ENCODE measurements at regions not wholly inside any gene's neighbourhood (a gene's known extent, or its start where the extent isn't known, plus 50 kb on each side); places are given as distances from the start of the nearest gene placed in this dataset.

DNA sequence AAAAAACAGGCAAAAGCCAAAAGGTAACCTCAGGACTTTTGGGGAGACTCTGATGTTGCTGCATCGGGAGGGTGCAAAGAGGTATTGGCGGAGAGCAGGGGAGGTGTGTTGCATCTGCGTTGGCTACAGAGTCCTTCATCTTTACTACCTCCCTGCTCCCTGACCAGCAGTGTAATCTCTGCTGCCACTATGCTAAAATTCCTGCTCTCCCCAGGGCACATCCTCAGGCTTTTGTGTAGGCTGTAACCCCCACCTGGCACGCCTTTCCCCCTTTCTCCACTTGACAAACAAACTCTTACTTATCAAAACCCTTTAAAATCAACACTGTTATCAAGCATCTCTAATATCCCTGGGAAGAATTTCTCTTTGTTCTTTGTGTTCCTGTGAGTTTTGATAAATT, 435.3 kb downstream of the HAPSTR1 start:
- no peaks in the 10 kb centered on the region for H3K9me2 ChIP-seq (ENCODE audit: low read depth, low read length)
- H3K9me3 ChIP-seq (ENCODE audit: low read length) = no peaks in the 10 kb centered on the region
- TF ChIP-seq, protein P1, sequence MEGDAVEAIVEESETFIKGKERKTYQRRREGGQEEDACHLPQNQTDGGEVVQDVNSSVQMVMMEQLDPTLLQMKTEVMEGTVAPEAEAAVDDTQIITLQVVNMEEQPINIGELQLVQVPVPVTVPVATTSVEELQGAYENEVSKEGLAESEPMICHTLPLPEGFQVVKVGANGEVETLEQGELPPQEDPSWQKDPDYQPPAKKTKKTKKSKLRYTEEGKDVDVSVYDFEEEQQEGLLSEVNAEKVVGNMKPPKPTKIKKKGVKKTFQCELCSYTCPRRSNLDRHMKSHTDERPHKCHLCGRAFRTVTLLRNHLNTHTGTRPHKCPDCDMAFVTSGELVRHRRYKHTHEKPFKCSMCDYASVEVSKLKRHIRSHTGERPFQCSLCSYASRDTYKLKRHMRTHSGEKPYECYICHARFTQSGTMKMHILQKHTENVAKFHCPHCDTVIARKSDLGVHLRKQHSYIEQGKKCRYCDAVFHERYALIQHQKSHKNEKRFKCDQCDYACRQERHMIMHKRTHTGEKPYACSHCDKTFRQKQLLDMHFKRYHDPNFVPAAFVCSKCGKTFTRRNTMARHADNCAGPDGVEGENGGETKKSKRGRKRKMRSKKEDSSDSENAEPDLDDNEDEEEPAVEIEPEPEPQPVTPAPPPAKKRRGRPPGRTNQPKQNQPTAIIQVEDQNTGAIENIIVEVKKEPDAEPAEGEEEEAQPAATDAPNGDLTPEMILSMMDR (IDR thresholded peaks at IDR 0.05; ENCODE audit: low read length) = no peak
- TF ChIP-seq EZH2 (IDR thresholded peaks at IDR 0.05; ENCODE audit: borderline replicate concordance, low read length) = no peak
- no peak overlapping the region for H2AFZ ChIP-seq (ENCODE audit: low read length)
- H3K36me3 ChIP-seq (ENCODE audit: insufficient read depth, low read length) = no peaks in the 10 kb centered on the region
- H3K9ac ChIP-seq (ENCODE audit: low read length) = no peak overlapping the region
- no peak overlapping the region for H3K4me2 ChIP-seq (ENCODE audit: low read length)
- no peaks in the 10 kb centered on the region for H3K79me2 ChIP-seq (ENCODE audit: insufficient read depth, low read length)
- no peaks in the 10 kb centered on the region for H4K20me1 ChIP-seq (ENCODE audit: insufficient read depth, low read length)
- H3F3A ChIP-seq (ENCODE audit: insufficient read depth, low read length) = no peaks in the 10 kb centered on the region
- H3K4me1 ChIP-seq (ENCODE audit: insufficient read depth, low read length, severe bottlenecking) = no peaks in the 10 kb centered on the region
- H3K27ac ChIP-seq (ENCODE audit: low read depth, low read length, poor library complexity, severe bottlenecking) = no peak overlapping the region
- no peaks in the 10 kb centered on the region for H3K27me3 ChIP-seq (ENCODE audit: insufficient read depth, low read length)
- H3K4me3 ChIP-seq (ENCODE audit: low read depth, low read length, poor library complexity, severe bottlenecking) = no peak overlapping the region

DNA sequence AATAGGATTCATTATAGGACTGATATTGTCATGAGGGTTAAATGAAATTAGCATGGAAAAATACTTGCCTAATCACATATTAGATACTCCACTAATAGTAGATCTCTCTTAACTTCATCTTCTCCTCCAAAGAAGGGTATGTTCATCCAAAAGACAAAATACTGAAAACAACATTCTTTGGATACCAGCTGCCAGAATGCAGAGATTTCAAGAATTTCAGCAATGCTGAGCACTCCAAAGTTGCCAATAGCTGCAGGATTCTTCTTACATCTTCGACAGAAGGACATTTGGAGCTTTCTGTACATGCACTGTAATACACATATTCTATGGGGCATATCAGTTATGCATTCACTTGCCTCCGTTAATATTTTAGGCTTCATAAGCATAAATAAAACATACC, 436.5 kb downstream of the HAPSTR1 start:
- no peaks in the 10 kb centered on the region for H3K79me2 ChIP-seq (ENCODE audit: insufficient read depth, low read length)
- H3K4me3 ChIP-seq (ENCODE audit: low read depth, low read length, poor library complexity, severe bottlenecking) = no peak overlapping the region
- no peaks in the 10 kb centered on the region for H3K4me1 ChIP-seq (ENCODE audit: insufficient read depth, low read length, severe bottlenecking)
- H3K4me2 ChIP-seq (ENCODE audit: low read length) = no peak overlapping the region
- no peaks in the 10 kb centered on the region for H4K20me1 ChIP-seq (ENCODE audit: insufficient read depth, low read length)
- H3K36me3 ChIP-seq (ENCODE audit: insufficient read depth, low read length) = no peaks in the 10 kb centered on the region
- no peaks in the 10 kb centered on the region for H3K9me2 ChIP-seq (ENCODE audit: low read depth, low read length)
- no peak overlapping the region for H3K27ac ChIP-seq (ENCODE audit: low read depth, low read length, poor library complexity, severe bottlenecking)
- no peak overlapping the region for H2AFZ ChIP-seq (ENCODE audit: low read length)
- H3K9me3 ChIP-seq (ENCODE audit: low read length) = no peaks in the 10 kb centered on the region
- H3K9ac ChIP-seq (ENCODE audit: low read length) = no peak overlapping the region
- TF ChIP-seq, protein P1 (IDR thresholded peaks at IDR 0.05; ENCODE audit: low read length) = no peak
- no peak for TF ChIP-seq EZH2 (IDR thresholded peaks at IDR 0.05; ENCODE audit: borderline replicate concordance, low read length)
- no peaks in the 10 kb centered on the region for H3K27me3 ChIP-seq (ENCODE audit: insufficient read depth, low read length)
- no peaks in the 10 kb centered on the region for H3F3A ChIP-seq (ENCODE audit: insufficient read depth, low read length)

DNA sequence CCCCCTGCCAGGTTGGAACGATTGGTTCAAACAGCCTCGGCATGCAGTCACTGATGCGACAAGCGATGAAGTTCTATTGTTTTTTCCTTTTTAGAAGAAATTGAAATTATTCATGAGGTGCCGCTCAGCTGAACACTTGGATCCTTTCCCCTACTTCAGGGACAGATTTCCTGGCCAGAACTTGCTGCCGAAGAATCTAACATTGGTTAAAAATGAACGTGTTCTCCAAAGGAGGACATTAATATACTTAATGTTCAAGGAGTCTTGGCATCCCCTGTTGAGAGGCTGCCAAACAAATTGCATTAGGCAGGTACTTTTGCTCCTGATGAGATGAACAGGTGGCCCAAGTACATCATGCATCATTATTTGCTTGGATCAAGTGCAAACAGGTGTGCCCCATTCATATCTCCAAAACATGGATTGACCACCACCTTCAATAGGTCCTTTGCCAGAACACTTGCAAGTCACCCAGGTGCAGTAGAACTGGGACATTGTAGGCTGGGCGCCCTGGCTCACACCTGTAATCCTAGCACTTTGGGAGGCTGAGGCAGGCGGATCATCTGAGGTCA, 437.2 kb downstream of the HAPSTR1 start:
- Histone ChIP-seq H3K9me2 (ENCODE audit: low read depth, low read length) (no peaks in the 10 kb centered on the region), H3F3A (ENCODE audit: insufficient read depth, low read length) (no peaks in the 10 kb centered on the region), H3K4me3 (ENCODE audit: low read depth, low read length, poor library complexity, severe bottlenecking) (no peak overlapping the region), H3K4me1 (ENCODE audit: insufficient read depth, low read length, severe bottlenecking) (no peaks in the 10 kb centered on the region), H3K27ac (ENCODE audit: low read depth, low read length, poor library complexity, severe bottlenecking) (no peak overlapping the region), H3K9me3 (ENCODE audit: low read length) (no peaks in the 10 kb centered on the region), H3K4me2 (ENCODE audit: low read length) (no peak overlapping the region), H3K9ac (ENCODE audit: low read length) (no peak overlapping the region), H3K79me2 (ENCODE audit: insufficient read depth, low read length) (no peaks in the 10 kb centered on the region), H3K27me3 (ENCODE audit: insufficient read depth, low read length) (no peaks in the 10 kb centered on the region), H2AFZ (ENCODE audit: low read length) (no peak overlapping the region), H3K36me3 (ENCODE audit: insufficient read depth, low read length) (no peaks in the 10 kb centered on the region), H4K20me1 (ENCODE audit: insufficient read depth, low read length) (no peaks in the 10 kb centered on the region)
- no peak for TF ChIP-seq EZH2 (IDR thresholded peaks at IDR 0.05; ENCODE audit: borderline replicate concordance, low read length)
- TF ChIP-seq, protein P1 (IDR thresholded peaks at IDR 0.05; ENCODE audit: low read length) = no peak

Measured in OCI-LY1 (cell line).